ENCODE measurements at regions not wholly inside any gene's neighbourhood (a gene's known extent, or its start where the extent isn't known, plus 50 kb on each side); places are given as distances from the start of the nearest gene placed in this dataset.
A peak's percentile ranks its signal among the peaks of the same experiment; 100 is the strongest.

GRCh38 chr20:60244373-60245146, 286.3 kb downstream of the CDH26 start:
- no peak for DNase-seq (ENCODE audit: low read depth in 2 of 2)

- no peak for DNase-seq (ENCODE audit: low read depth in 2 of 2)
These were observed 288.5 kb downstream of the CDH26 start for GRCh38 chr20:60246751-60247150.

- no peak for DNase-seq (ENCODE audit: low read depth in 2 of 2)
These were observed 291.2 kb downstream of the CDH26 start for GRCh38 chr20:60249436-60249835.

GRCh38 chr20:60250251-60250650, 292.0 kb downstream of the CDH26 start:
- no peak for DNase-seq (ENCODE audit: low read depth in 2 of 2)

- no peak for DNase-seq (ENCODE audit: low read depth in 2 of 2)
These were observed 294.6 kb downstream of the CDH26 start for GRCh38 chr20:60252866-60253265.

GRCh38 chr20:60253471-60253870, 295.2 kb downstream of the CDH26 start:
- no peak for DNase-seq (ENCODE audit: low read depth in 2 of 2)

GRCh38 chr20:60254901-60255411, 296.7 kb downstream of the CDH26 start:
- no peak for DNase-seq (ENCODE audit: low read depth in 2 of 2)

GRCh38 chr20:60255415-60255814, 297.2 kb downstream of the CDH26 start:
- no peak for DNase-seq (ENCODE audit: low read depth in 2 of 2)

GRCh38 chr20:60255866-60256265, 297.6 kb downstream of the CDH26 start:
- DNase-seq (ENCODE audit: low read depth in 2 of 2): no peak

- DNase-seq (ENCODE audit: low read depth in 2 of 2): no peak
These were observed 298.6 kb downstream of the CDH26 start for GRCh38 chr20:60256811-60257210.

GRCh38 chr20:60257671-60258070, 299.4 kb downstream of the CDH26 start:
- no peak for DNase-seq (ENCODE audit: low read depth in 2 of 2)

GRCh38 chr20:60258255-60258863, 300.1 kb downstream of the CDH26 start:
- no peak for DNase-seq (ENCODE audit: low read depth in 2 of 2)

- no peak for DNase-seq (ENCODE audit: low read depth in 2 of 2)
These were observed 303.1 kb downstream of the CDH26 start for GRCh38 chr20:60261333-60261732.

- peak; percentile 17 to 23 for DNase-seq (ENCODE audit: low read depth in 2 of 2)
These were observed 304.9 kb downstream of the CDH26 start for GRCh38 chr20:60262967-60263603.

GRCh38 chr20:60263725-60264709, 305.8 kb downstream of the CDH26 start:
- no peak for DNase-seq (ENCODE audit: low read depth in 2 of 2)

- DNase-seq (ENCODE audit: low read depth in 2 of 2): no peak
These were observed 308.1 kb downstream of the CDH26 start for GRCh38 chr20:60266177-60266823.

- no peak for DNase-seq (ENCODE audit: low read depth in 2 of 2)
These were observed 310.3 kb downstream of the CDH26 start for GRCh38 chr20:60268491-60268890.

- DNase-seq (ENCODE audit: low read depth in 2 of 2): no peak
These were observed 311.4 kb downstream of the CDH26 start for GRCh38 chr20:60269573-60270162.

GRCh38 chr20:60270341-60270740, 312.1 kb downstream of the CDH26 start:
- DNase-seq (ENCODE audit: low read depth in 2 of 2): no peak

- no peak for DNase-seq (ENCODE audit: low read depth in 2 of 2)
These were observed 313.4 kb downstream of the CDH26 start for GRCh38 chr20:60271597-60271996.

- DNase-seq (ENCODE audit: low read depth in 2 of 2): no peak
These were observed 314.6 kb downstream of the CDH26 start for GRCh38 chr20:60272790-60273189.
